ENCODE measurements at regions not wholly inside any gene's neighbourhood (a gene's known extent, or its start where the extent isn't known, plus 50 kb on each side); places are given as distances from the start of the nearest gene placed in this dataset.
A peak's percentile ranks its signal among the peaks of the same experiment; 100 is the strongest.

DNA sequence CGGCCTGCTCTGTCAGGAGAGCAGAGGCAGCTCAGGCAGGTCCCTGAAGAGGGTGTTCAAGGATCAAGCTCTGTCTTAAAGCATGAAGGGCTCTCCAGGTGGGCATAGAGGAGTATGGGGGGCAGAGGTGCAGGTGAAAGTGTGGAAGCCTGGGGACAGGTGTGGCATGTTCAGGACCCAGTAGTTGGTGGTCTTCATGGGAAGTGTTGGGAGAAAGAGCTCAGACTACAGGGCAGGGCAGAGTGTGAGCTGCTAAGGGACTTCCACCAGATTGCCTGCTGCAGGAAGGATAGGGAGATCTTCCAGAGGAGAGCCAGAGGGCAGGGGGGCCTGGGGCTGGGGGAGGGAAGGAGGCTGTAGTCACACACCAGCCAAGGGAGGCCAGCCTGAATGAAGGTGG lies 156.5 kb upstream of the GDF10 start:
- ChIA-PET POLR2A (ENCODE audit: partially characterized antibody) (no interaction called here), CTCF (ENCODE audit: partially characterized antibody) (no interaction called here)
- intact Hi-C loops (cut with micrococcal nuclease) = no loop called here
- Mint-ChIP-seq H3K4me1 (no peaks in the 10 kb centered on the region), H3K4me3 (no peak overlapping the region), H3K27ac (no peak overlapping the region), H3K27me3 (no peaks in the 10 kb centered on the region), H3K36me3 (no peaks in the 10 kb centered on the region), H3K9me3 (no peaks in the 10 kb centered on the region)
- DNase-seq = no peak
- Histone ChIP-seq H3K27ac (ENCODE audit: low read depth, low read length) (no peak overlapping the region), H3K36me3 (ENCODE audit: insufficient read depth, low read length) (no peaks in the 10 kb centered on the region), H3K27me3 (ENCODE audit: insufficient read depth, low read length) (no peaks in the 10 kb centered on the region), H3K4me1 (ENCODE audit: insufficient read depth, low read length) (no peaks in the 10 kb centered on the region), H3K9me3 (ENCODE audit: control insufficient read depth in 1 of 2, low read length in 2 of 2) (no peaks in the 10 kb centered on the region), H3K4me3 (ENCODE audit: low read length in 2 of 2) (no peak overlapping the region)

DNA sequence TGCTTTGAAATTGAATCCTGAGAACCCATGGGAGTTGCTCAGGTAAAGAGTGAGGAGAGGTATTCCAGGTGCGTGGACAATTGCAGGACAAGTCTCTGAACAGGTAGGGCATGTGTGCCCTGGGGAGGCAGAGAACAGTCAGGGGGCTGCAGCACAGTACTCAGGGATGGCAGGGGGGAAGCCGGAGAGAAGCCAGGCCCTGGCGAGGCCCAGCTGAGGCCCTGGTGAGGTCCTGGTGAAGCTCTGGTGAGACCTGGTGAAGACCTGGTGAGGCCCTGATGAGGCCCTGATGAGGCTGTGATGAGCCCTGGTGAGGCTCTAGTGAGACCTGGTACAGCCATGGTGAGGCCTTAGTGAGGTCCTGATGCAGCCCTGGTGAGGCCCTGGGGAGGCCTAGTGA lies 155.5 kb upstream of the GDF10 start:
- H3K4me3 ChIP-seq (ENCODE audit: low read length in 2 of 2) = no peak overlapping the region
- H3K9me3 ChIP-seq (ENCODE audit: control insufficient read depth in 1 of 2, low read length in 2 of 2) = no peaks in the 10 kb centered on the region
- peak overlapping the region in 1 of 7 donors; percentile 86 for H3K27ac Mint-ChIP-seq
- no peaks in the 10 kb centered on the region for H3K27me3 Mint-ChIP-seq
- no peak overlapping the region for H3K27ac ChIP-seq (ENCODE audit: low read depth, low read length)
- intact Hi-C loops (cut with micrococcal nuclease) = no loop called here
- POLR2A ChIA-PET (ENCODE audit: partially characterized antibody) = no interaction called here
- H3K27me3 ChIP-seq (ENCODE audit: insufficient read depth, low read length) = no peaks in the 10 kb centered on the region
- H3K4me3 Mint-ChIP-seq = no peak overlapping the region
- DNase-seq = no peak
- H3K9me3 Mint-ChIP-seq = no peaks in the 10 kb centered on the region
- no peaks in the 10 kb centered on the region for H3K4me1 ChIP-seq (ENCODE audit: insufficient read depth, low read length)
- H3K36me3 ChIP-seq (ENCODE audit: insufficient read depth, low read length) = no peaks in the 10 kb centered on the region
- H3K36me3 Mint-ChIP-seq = no peaks in the 10 kb centered on the region
- H3K4me1 Mint-ChIP-seq = no peaks in the 10 kb centered on the region
- CTCF ChIA-PET (ENCODE audit: partially characterized antibody) = no interaction called here

DNA sequence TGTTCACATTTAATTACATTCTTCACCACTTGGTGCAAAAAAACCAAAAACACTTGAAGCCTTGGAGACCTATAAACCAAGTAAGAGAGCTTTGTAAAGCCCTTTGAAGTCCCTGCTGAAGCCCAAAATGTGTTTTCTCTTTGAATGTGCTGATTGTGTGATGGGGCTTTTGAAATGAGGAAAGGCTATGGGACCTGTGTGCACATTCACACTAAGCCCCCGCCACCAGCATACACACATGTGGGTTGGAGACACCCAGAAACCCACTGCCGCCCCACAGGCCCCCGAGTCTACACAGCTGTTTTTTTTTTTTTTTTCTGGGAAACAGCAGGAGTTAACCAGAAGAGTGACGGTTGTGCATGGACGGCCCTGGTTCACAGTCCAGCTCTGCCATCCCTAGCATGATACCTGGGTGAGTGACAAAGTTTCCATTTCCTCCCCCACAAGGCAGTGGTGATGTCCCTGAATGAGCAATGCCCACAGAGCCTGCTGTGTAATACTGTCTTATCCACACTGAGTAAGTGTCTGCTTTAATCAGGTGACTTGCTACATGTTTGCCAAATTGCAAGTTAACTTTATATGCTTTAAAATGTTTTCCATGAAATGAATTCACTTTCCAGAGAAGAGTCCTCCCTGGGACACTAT lies 154.6 kb upstream of the GDF10 start:
- intact Hi-C loops (cut with micrococcal nuclease) = no loop called here
- no peak for DNase-seq
- H3K4me3 Mint-ChIP-seq = no peak overlapping the region
- no peak overlapping the region for H3K27ac Mint-ChIP-seq
- no peaks in the 10 kb centered on the region for H3K4me1 ChIP-seq (ENCODE audit: insufficient read depth, low read length)
- H3K27me3 Mint-ChIP-seq = peaks cover 0 to 1% of the 10 kb centered on the region in 2 donors
- H3K27ac ChIP-seq (ENCODE audit: low read depth, low read length) = no peak overlapping the region
- no peaks in the 10 kb centered on the region for H3K36me3 Mint-ChIP-seq
- ChIA-PET POLR2A (ENCODE audit: partially characterized antibody) (no interaction called here), CTCF (ENCODE audit: partially characterized antibody) (no interaction called here)
- no peaks in the 10 kb centered on the region for H3K4me1 Mint-ChIP-seq
- H3K4me3 ChIP-seq (ENCODE audit: low read length in 2 of 2) = no peak overlapping the region
- H3K27me3 ChIP-seq (ENCODE audit: insufficient read depth, low read length) = no peaks in the 10 kb centered on the region
- no peaks in the 10 kb centered on the region for H3K9me3 Mint-ChIP-seq
- no peaks in the 10 kb centered on the region for H3K9me3 ChIP-seq (ENCODE audit: control insufficient read depth in 1 of 2, low read length in 2 of 2)
- no peaks in the 10 kb centered on the region for H3K36me3 ChIP-seq (ENCODE audit: insufficient read depth, low read length)

GRCh38 chr10:47146572-47146971 lies 153.4 kb upstream of the GDF10 start:
- no peaks in the 10 kb centered on the region for H3K4me1 ChIP-seq (ENCODE audit: insufficient read depth, low read length)
- H3K27me3 Mint-ChIP-seq = peaks cover 0 to 1% of the 10 kb centered on the region in 2 donors
- POLR2A ChIA-PET (ENCODE audit: partially characterized antibody) = no interaction called here
- no peaks in the 10 kb centered on the region for H3K27me3 ChIP-seq (ENCODE audit: insufficient read depth, low read length)
- H3K36me3 Mint-ChIP-seq = no peaks in the 10 kb centered on the region
- H3K4me3 Mint-ChIP-seq = no peak overlapping the region
- H3K4me1 Mint-ChIP-seq = no peaks in the 10 kb centered on the region
- no peaks in the 10 kb centered on the region for H3K36me3 ChIP-seq (ENCODE audit: insufficient read depth, low read length)
- no peak overlapping the region for H3K27ac ChIP-seq (ENCODE audit: low read depth, low read length)
- H3K9me3 Mint-ChIP-seq = no peaks in the 10 kb centered on the region
- CTCF ChIA-PET (ENCODE audit: partially characterized antibody) = no interaction called here
- H3K4me3 ChIP-seq (ENCODE audit: low read length in 2 of 2) = no peak overlapping the region
- no peaks in the 10 kb centered on the region for H3K9me3 ChIP-seq (ENCODE audit: control insufficient read depth in 1 of 2, low read length in 2 of 2)
- intact Hi-C loops (cut with micrococcal nuclease) = no loop called here
- DNase-seq = no peak
- H3K27ac Mint-ChIP-seq = no peak overlapping the region

DNA sequence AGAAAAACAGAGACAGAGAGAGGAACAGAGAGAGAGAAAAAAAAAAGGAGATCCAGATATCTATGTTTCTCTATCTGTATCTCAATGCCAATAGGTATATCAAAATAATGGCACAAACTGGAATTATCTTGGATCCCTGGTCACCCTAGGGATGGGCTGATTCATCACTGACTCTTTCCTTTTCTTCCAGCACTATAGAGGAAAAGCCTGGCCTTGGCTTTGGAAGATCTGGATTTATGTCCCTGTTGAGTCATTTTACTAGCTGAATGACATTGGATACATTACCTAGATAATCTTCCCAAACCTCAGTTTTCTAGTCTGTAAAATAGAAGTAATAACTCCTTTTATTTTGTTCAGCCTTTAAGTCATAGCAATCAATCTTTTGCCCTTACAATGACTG lies 152.8 kb upstream of the GDF10 start:
- Mint-ChIP-seq H3K4me3 (no peak overlapping the region), H3K36me3 (no peaks in the 10 kb centered on the region), H3K9me3 (no peaks in the 10 kb centered on the region), H3K4me1 (no peaks in the 10 kb centered on the region), H3K27me3 (peaks cover 0 to 1% of the 10 kb centered on the region in 2 donors), H3K27ac (no peak overlapping the region)
- Histone ChIP-seq H3K4me1 (ENCODE audit: insufficient read depth, low read length) (no peaks in the 10 kb centered on the region), H3K27ac (ENCODE audit: low read depth, low read length) (no peak overlapping the region), H3K27me3 (ENCODE audit: insufficient read depth, low read length) (no peaks in the 10 kb centered on the region), H3K4me3 (ENCODE audit: low read length in 2 of 2) (no peak overlapping the region), H3K36me3 (ENCODE audit: insufficient read depth, low read length) (no peaks in the 10 kb centered on the region), H3K9me3 (ENCODE audit: control insufficient read depth in 1 of 2, low read length in 2 of 2) (no peaks in the 10 kb centered on the region)
- intact Hi-C loops (cut with micrococcal nuclease) = no loop called here
- ChIA-PET CTCF (ENCODE audit: partially characterized antibody) (no interaction called here), POLR2A (ENCODE audit: partially characterized antibody) (no interaction called here)
- DNase-seq = no peak

DNA sequence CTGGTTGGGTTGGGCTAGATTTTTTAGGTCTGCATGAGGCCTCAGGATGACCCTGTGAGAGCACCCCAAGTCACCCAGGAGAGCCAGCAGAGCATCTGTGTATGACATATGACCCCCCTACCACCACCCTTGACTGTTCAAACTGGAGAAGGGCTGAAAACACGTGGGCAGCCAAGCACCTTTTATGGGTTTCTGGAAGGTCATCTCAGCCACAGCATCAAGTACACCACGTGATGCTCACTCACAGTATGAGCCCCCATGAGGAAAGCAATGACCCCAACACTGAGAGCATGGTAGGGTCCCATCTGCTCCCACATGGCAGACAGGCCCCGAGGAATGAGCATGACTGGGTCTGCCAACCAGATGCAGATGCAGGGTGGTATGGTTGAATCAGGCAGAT lies 149.4 kb upstream of the GDF10 start:
- ChIA-PET CTCF (ENCODE audit: partially characterized antibody) (no interaction called here), POLR2A (ENCODE audit: partially characterized antibody) (interaction anchor here (0.7 kb wide), 1 partner anchor 75 kb away, joined by 3 read pairs; no protein-coding TSS in a partner anchor)

DNA sequence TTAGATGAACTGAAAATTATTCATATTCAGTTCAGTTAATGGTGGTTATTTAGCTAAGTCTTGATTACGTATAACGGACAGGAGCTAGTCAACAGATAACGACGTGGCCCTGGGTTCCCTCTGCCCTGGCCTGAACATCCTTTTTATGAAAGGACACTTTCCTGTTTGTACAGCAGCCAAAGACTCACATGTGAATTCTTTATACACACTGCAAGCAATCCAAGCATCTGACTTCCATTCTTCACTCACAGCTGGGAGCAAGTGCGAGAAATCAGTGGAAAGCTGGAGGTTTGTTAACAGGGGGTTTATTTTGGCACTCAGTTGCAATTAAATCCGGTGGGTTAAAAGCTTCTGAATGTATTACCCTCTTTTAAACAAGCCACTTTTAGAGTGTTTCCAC lies 148.1 kb upstream of the GDF10 start:
- no peaks in the 10 kb centered on the region for H3K4me1 ChIP-seq (ENCODE audit: insufficient read depth, low read length)
- ChIA-PET CTCF (ENCODE audit: partially characterized antibody) (no interaction called here), POLR2A (ENCODE audit: partially characterized antibody) (no interaction called here)
- Mint-ChIP-seq H3K9me3 (peaks cover 3 to 33% (median 16%) of the 10 kb centered on the region in 8 donors), H3K4me3 (no peak overlapping the region), H3K4me1 (peaks cover 0 to 4% (median 0%) of the 10 kb centered on the region in 4 donors), H3K36me3 (no peaks in the 10 kb centered on the region), H3K27me3 (peaks cover 0 to 3% of the 10 kb centered on the region in 2 donors), H3K27ac (no peak overlapping the region)
- no peaks in the 10 kb centered on the region for H3K36me3 ChIP-seq (ENCODE audit: insufficient read depth, low read length)
- DNase-seq = no peak
- H3K27me3 ChIP-seq (ENCODE audit: insufficient read depth, low read length) = no peaks in the 10 kb centered on the region
- intact Hi-C loops (cut with micrococcal nuclease) = no loop called here
- peaks cover 0 to 6% of the 10 kb centered on the region in 2 donors for H3K9me3 ChIP-seq (ENCODE audit: control insufficient read depth in 1 of 2, low read length in 2 of 2)
- H3K4me3 ChIP-seq (ENCODE audit: low read length in 2 of 2) = no peak overlapping the region
- H3K27ac ChIP-seq (ENCODE audit: low read depth, low read length) = no peak overlapping the region

More for the DNA sequence above, 149.4 kb upstream of the GDF10 start:
- Histone ChIP-seq H3K9me3 (ENCODE audit: control insufficient read depth in 1 of 2, low read length in 2 of 2) (peaks cover 0 to 6% of the 10 kb centered on the region in 2 donors), H3K4me1 (ENCODE audit: insufficient read depth, low read length) (no peaks in the 10 kb centered on the region), H3K4me3 (ENCODE audit: low read length in 2 of 2) (no peak overlapping the region), H3K36me3 (ENCODE audit: insufficient read depth, low read length) (no peaks in the 10 kb centered on the region), H3K27me3 (ENCODE audit: insufficient read depth, low read length) (no peaks in the 10 kb centered on the region), H3K27ac (ENCODE audit: low read depth, low read length) (no peak overlapping the region)
- H3K4me1 Mint-ChIP-seq = peaks cover 0 to 4% (median 0%) of the 10 kb centered on the region in 4 donors
- no peak for DNase-seq
- peaks cover 0 to 3% of the 10 kb centered on the region in 2 donors for H3K27me3 Mint-ChIP-seq
- H3K27ac Mint-ChIP-seq = no peak overlapping the region
- intact Hi-C loops (cut with micrococcal nuclease) = no loop called here
- H3K36me3 Mint-ChIP-seq = no peaks in the 10 kb centered on the region
- peaks cover 0 to 21% (median 9%) of the 10 kb centered on the region in 8 donors for H3K9me3 Mint-ChIP-seq
- no peak overlapping the region for H3K4me3 Mint-ChIP-seq

Data from CD4-positive, alpha-beta memory T cell (primary cell).